ENCODE measurements at regions not wholly inside any gene's neighbourhood (a gene's known extent, or its start where the extent isn't known, plus 50 kb on each side); places are given as distances from the start of the nearest gene placed in this dataset.
A peak's percentile ranks its signal among the peaks of the same experiment; 100 is the strongest.

DNA sequence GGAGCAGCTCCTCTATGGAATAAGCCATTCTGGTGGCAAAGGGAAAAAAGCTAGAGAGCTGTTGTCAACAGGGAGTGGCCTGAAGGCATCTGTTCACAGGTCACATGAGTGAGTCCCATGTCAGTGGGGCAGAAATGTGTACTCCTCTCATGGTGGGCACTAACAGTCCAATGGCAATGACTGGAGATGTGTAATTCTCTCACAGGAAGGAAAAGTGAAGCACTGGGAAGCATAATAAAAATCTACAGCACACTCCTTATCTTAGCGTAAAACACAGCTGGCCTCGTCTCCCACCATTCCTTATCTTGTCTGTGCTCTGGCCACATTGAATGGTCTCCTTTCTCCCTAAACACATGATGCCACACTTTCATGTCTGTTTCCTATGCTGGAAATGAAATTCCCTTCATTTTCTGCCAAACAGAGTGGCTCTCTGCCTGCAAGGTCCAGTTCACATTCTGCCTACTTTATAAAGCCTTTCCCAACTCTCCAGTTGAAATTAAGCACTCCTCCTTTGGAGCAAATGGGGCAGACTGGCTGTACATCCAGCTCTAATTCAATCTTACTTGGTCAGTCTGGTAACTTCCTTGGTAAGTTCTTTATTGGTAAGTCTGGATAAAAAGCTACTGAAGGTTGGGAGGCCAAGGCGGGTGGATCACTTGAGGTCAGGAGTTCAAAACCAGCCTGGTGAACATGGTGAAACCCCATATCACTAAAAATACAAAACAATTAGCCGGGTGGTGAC lies 139.8 kb downstream of the RPL22L1 start:
- peak; percentile 52 for DNase-seq (ENCODE audit: low spot score)

DNA sequence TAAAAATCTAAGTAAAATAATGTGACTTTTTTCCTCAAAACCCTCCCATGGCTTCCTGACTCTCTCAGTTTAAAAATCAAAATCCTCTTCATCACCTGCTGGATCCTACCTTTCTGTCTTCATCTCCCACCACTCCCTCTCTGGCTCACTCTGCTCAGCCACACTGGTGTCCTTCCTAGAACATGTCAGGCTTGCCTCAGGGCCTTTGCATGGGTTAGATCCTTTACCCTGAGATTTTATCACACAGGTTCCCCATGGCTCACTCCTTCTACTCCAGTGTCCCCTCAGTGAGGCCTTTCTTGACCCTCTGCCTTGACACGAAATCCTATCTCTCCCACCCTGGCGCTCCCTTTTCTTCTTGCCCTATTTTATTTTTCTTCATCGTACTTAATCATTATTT lies 141.8 kb downstream of the RPL22L1 start:
- no peak for DNase-seq (ENCODE audit: low spot score)

DNA sequence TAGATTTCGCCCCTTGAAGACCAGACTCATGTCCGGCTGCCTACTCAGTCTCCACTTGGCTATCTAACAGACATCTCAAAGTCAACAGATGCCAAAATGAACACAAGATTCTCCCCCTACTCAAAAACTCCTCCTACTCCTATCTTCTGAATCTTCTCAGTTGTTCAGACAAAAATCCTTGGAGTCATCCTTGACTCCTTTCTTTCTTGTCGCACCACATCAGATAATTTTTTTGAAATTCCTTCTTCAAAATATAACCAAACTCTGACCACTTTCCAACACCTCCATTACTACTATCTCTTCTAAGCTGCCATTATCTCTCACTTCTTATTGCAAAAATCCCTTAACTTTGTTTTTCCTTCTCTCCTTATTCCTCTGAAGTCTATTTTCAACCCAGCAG lies 141.9 kb upstream of the SLC7A14 start:
- DNase-seq (ENCODE audit: low spot score), result no peak

DNA sequence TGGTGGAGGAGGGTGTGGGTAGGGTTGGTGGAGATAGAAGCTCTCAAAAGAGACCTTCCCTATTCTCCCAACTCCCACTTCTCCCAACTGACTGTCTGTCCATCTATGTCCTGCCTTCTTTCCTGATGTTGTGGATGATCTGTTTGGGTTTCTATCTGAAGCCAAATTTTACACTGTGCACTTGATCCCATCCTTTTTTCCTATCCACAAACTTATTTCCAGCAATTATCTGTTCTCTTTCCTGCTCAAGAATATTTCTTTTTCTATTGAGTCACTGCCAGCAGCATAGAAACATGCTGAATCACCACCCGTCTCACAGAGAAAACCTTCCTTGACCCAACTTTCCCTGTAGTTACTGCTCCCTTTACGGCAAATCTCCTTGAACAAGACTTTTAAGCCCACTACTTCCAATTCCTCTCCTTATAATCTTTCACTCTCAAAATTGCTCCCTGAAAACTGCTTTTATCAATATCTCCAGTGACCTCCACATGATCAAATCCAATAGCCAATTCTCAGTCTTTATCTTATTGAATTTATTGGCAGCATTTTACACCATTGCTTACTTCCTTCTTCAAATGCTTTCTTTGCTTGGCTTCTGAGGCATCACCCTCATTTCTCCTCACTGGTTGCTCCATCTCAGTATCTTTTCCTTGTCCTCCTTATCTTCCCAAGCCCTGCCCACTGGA lies 141.2 kb upstream of the SLC7A14 start:
- peak; percentile 34 for DNase-seq (ENCODE audit: low spot score)

DNA sequence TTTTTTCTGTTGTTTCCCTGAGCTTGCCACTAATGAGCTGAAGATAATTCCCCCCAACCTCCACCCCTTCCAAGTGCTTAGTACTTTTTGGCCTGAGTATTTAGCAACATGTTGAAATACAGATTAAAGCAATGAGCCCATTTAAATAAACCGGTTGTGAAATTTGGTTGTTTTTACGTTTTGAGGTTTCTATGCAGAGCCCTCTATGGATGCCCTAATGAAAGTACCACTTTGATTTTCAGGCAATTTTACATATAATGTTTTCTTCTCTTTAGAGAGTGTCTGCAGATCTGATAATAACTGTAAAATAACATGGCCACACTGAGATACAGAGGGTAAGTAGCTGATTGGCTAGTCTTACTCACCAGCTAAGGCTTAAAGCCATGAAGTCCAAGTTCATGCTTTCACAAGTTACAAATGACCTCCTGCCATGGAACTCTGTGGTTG lies 139.4 kb upstream of the SLC7A14 start:
- no peak for DNase-seq (ENCODE audit: low spot score)

DNA sequence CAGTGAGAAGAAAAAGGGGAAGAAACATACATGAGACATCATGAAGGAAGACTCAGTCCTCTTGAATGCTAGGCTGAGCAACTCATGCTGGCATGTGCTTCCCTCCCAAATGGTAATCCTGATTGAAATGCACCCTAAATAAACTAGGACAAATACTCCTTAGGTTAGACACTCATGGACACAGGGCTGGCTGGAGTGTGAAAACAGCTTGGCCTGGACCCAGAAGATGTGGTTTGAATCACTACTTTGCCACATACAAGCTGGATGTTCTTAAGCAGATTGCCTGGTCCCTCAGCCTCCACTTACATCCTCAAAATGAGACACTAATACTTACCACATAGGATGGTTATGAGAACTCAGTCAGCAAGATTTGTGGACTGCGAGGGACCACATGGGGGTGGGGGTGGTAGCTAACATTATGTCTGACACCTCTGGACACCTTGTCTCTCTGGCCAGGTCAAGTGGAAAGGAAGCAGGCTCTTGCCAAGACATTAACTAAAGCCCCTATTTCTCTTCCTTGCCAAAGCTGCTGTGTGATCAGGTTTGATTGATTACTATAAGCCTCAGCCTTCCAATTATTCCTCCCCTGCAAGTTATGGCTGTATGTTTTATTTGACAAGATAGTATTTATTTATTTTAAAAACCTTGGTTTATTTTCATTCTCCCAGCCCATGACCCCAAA lies 138.9 kb upstream of the SLC7A14 start:
- no peak for DNase-seq (ENCODE audit: low spot score)

DNA sequence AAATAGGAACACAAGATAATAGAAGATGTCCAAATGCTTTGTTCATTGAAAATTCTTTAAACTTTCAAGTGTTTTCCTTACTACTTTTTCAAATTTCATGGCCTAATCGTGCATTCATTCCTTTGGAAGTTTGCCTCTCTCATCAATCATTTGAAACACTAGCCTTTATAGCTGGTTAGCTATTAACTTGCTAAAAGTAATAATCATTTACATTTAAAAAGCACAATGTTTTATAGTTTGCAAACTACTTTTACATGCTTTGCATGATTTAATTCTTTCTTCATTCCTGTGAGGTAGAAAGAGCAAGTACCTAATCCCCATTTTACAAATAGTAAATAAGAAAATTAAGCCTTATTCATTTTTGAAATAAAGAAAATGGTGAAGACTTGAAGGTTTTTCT lies 137.4 kb upstream of the SLC7A14 start:
- no peak for DNase-seq (ENCODE audit: low spot score)

DNA sequence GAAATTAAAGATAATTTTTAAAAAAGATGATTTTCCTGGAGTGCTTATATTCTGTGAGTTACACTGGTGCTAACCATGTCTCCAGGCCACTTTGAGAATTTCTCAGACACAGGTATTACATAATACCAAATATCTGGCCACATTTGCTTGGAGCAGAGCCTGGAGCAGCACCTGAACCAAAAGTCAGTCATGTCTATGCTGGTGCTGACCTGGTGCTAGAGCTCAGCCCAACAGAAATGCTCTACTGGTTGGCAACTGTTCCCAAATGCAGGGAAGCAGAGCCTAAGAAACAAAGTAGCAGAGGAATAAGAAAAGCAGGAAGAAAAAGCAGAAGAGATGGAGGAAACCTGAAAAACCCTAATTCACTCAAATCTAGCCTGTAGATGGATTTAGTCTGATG lies 135.7 kb upstream of the SLC7A14 start:
- DNase-seq (ENCODE audit: low spot score), result no peak

DNA sequence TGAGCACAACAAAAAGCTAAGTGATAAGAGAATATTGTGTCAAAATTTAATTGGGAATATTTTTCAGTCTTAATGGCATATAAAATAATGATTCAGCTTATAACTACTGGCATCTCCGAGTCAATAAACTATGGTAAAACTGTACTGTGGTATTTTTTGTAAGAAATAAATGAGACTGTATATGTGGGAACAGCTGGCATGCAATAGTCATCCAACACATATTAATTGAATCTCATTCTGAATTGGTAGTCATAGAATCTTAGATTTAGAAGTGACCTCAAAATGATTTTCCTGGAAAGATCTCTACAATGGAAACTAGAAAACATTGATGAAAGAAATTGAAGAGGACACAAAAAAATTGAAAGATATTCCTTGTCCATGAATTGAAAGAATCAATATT lies 133.4 kb upstream of the SLC7A14 start:
- no peak for DNase-seq (ENCODE audit: low spot score)

DNA sequence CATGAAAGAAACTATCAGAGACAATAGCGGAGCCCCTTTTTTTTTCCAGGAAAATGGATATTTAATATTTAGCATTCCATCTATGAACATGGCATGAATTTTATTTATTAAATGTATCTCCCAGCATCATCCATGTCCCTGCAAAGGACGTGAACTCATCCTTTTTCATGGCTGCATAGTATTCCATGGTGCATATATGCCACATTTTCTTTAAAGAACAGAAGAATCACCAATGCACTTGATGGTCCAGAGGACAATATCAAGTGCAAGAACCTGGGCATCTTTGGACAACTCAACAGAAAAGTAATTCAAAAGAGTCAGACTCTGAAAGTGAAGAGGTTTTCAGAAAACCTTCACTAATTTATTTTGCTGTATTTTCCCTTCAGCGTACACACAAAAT lies 133.0 kb upstream of the SLC7A14 start:
- DNase-seq (ENCODE audit: low spot score), result no peak

DNA sequence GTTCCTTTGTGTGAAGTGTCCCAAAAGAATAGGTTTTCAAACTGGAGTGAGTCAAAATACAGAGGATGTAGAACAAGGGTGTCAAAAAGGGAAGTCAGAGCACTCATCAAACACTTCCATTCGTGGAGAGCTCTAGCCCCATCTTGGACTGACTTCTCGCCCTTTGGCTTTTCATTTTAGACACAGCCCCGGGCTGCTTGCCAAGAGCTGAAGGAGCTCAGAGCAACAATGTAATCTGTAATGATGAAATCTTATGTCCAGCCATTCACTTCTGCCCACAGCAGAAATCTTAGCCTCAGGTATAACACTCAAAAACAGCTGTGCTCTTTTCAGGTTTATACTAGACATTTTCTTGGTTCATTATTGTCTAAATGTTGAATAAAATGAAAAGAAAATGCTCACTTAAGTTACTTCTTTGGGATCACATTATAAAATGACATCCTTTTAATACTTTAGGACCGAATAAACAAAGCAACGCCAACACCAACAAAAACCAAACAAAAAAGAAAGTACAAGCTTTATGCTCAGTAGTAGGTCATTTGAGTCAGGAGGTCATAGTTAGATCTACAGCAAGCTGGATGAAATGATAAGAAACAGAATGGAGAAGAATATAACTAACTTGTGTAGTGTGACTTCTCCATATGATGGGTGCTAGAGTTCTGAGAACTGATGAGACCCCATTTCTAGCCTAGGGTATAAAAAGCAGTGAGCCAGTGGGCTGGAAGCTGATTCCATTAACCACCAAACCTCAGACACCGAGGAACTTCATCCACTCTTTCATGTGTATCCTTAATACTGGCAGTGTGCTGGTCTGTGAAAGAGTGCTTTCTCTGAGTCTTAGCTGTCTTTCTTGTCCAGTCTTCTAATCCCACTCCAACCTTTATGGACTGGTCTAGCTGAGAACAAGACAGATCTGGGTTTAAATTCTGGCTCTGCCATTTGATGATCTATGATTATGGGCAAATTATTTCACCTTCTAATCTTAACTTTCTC lies 131.8 kb upstream of the SLC7A14 start:
- DNase-seq (ENCODE audit: low spot score), result no peak

DNA sequence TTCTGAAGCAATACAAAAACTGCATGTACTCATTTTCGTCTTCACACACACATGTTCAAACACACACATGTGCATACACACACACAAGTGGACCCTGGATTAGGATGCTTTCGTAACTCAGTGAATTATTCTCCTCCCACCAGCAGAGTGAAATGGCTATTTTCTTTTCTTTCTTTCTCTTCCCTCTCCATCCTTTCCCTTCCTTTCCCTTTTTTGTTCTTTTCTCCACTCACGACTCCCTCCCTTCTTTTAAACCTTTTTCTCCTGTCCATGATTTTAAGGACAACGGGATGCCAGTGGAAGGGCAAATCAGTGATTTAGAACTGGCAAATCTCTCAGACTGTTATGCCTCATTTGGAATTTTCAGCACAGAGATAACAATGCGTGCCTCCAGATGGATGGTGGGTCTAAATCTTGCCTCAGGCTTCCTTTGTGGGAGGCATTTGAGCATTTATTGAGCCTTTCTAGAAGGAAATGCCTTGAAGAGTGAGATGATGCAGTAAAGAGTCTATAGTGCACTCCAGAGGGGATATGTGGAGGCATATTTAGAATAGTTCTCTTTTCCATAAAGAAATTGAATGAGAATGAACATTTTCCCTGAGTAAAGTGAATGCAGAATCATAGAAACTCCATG lies 130.4 kb upstream of the SLC7A14 start:
- DNase-seq (ENCODE audit: low spot score), result no peak

DNA sequence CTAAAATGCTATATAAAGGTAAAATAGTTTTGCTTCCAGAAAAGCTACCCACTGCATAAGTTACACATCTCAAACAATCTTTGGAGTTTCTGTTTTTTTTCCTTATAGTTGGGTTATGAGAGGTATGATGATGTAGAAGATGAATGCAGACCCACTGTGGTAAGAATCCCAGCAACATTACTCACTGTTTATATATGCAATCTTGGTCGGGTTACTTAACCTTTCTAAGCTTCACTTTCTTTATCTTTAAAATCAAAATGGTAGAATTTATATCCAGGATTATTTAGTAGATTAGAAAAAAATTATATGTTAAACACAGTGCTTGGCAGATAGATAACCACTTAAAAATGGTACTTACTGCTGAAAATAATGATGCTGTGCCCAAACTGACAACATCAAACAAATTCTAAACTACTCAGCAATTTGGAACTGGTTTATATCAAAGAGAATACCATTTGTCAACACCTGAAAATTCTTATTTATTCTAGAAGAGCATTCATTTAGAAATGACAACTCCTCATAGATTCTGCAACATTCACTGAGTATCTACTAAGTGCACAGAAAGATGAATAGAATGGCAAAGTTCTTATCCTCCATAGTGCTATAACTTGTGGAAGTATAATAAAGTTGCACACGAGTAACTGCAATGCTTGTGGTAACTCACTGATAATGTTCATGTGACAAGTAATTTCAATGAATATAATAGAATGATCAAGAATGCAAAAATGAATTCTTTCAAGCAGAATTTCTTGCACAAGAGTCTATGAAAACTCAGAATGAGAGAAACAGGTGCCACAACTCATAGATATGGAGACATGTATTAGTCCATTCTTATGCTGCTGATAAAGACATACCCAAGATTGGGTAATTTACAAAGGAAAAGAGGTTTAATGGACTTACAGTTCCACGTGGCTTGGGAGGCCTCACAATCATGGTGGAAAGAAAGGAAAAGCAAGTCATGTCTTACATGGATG lies 129.0 kb upstream of the SLC7A14 start:
- no peak for DNase-seq (ENCODE audit: low spot score)

DNA sequence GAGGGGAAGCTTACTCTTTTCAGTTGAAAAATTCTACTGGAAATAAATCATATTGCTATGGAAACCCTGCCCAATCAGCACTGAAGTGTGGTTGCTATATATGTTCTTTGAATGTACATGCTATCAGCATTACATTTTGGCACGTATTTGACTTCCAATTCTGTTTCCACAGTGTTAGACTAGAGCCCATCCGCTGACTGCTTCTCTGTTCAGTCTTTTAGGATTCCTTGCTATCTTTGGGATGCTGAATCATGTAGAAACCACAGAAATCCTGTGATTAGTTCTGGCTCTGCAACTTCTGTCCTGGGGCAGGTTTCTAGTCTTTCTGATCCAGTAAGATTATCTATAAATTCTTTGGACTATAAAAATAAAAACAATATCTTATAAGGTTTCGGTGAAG lies 128.2 kb upstream of the SLC7A14 start:
- DNase-seq (ENCODE audit: low spot score), result no peak

DNA sequence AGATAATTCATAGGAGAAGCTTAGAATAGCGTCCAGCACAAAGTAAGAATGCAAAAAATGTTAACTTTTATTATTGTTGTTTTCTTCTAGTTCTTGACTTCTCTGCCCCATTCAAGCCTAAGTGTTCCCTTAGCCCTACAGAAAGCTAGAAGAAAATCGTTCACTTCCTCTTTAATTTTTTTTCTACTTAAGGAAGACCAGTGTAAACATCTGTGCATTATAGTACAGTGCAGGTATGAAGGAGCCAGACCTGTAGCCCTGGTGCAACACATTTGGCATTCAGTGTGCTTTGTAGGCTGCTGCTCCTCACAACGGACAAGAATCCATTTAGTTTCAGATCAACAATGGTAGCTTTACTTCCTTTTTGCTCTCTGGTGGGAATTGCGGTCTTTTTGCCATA lies 127.8 kb upstream of the SLC7A14 start:
- DNase-seq (ENCODE audit: low spot score), result no peak

DNA sequence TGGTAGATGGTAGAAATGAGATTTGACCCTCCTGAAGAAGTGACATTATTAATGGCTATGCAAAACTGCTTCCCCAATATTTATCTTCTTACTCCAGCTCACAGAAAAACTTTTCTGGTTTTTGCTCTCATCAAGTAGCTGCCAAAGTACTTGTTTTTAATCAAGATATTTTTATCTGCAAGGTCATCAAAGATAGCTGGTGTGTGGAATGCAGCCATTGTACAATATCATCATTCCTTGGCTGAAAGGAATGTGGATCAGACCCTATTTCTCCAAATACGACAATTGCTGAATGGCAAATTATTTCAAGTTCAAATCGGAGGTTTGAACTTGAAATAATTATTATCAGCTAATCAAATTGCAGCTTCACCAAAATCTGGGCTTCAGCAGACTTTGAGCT lies 126.9 kb upstream of the SLC7A14 start:
- DNase-seq (ENCODE audit: low spot score), result no peak

DNA sequence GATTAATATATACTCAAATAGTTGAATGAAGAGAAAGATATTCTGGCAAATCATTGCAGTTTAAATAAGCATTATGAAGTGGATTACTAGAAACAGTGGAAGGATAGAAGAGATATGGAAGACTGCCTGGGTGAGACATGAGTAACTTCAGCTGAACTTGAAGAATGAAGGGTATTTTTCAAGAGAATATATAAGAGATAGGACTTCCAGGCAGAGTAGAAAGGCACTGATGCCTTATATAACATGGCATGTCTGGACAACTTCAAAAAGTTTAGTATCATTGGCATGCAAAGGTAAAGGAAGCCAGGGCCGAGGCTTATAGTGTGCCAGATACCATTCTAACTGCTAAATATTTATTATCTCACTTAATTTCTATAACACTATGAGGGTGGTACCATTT lies 126.5 kb upstream of the SLC7A14 start:
- no peak for DNase-seq (ENCODE audit: low spot score)

DNA sequence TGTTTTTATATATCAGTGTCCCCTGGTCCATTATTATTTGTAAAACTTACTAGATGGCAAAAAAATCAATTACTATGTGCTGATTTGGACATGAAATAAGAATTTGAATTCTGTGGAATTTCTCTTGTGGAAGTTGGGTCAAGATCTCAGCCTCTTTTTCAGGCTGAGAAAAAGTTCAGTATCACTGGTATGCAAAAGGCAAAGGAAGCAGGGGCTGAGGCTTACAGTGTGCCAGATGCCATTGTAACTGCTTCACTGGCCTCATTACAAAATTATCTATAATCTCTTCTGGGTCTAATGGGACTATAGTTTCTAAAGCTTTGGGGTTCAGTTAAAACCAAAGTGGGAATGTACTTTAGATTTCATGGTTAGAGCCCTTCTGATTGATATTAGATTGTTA lies 125.9 kb upstream of the SLC7A14 start:
- DNase-seq (ENCODE audit: low spot score), result no peak

DNA sequence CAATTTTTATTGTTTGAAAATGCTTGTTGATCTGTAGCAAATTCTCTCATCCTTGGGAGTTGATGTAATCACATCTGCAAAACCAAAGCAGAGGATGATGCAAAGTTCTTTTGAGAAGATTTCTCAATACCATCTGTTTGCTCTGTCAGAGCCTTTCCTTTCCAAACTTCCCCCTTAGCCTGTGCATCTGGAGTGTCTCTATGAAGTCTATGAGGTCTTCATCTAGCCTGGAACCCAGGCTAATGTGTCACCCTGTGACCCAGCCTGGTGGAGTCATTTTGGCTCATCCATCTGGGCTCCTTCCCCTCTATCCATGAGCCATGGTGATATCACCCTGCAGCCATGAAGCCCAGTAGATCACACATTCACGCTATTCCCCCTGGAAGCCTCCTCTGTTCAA lies 123.2 kb upstream of the SLC7A14 start:
- DNase-seq (ENCODE audit: low spot score), result no peak

DNA sequence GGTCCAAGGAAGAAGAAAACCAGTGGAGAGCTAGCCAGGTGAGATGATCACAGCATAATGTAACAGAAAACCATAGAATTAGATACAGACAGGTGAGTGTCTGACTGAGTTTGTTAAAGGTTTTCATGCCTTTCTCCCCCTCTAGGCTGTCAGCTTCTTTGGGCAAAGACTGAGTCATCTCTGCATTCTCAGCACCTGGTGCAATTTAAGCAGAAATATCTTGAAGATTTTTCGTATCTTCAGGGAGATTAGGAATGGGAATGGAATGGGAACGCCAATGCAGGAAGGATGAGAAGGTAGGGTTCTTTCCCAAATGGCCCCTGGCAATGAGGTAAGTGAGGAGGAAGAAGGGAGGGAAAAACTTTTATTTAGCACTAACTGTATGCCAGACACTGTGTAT lies 122.0 kb upstream of the SLC7A14 start:
- no peak for DNase-seq (ENCODE audit: low spot score)

Data from COLO829 (cell line).